DMS 273 treated with DMSO at 0.1 percent for 48 hours (cell line): ENCODE measurements at regions not wholly inside any gene's neighbourhood (a gene's known extent, or its start where the extent isn't known, plus 50 kb on each side); places are given as distances from the start of the nearest gene placed in this dataset.
"Not testable (repeated sequence)": the region's sequence is repeated elsewhere in the genome, so short reads cannot be mapped to it uniquely, and the experiment has no call there.

ENCODE experiments used
- DNase-seq: peaks from one replicate; lab custom pipeline; 2025; lab: John Stamatoyannopoulos, UW

- no peak for DNase-seq
Observed at GRCh38 chr1:60731321-60731720, 351.0 kb upstream of the NFIA start.

- DNase-seq = no peak
Observed at GRCh38 chr1:60727552-60727951, 354.8 kb upstream of the NFIA start.

- DNase-seq = no peak
Observed at GRCh38 chr1:60716472-60716871, 365.9 kb upstream of the NFIA start.

GRCh38 chr1:60715970-60716369 lies 366.4 kb upstream of the NFIA start:
- DNase-seq = no peak

GRCh38 chr1:60709426-60709825 lies 372.9 kb upstream of the NFIA start:
- DNase-seq = no peak

DNA sequence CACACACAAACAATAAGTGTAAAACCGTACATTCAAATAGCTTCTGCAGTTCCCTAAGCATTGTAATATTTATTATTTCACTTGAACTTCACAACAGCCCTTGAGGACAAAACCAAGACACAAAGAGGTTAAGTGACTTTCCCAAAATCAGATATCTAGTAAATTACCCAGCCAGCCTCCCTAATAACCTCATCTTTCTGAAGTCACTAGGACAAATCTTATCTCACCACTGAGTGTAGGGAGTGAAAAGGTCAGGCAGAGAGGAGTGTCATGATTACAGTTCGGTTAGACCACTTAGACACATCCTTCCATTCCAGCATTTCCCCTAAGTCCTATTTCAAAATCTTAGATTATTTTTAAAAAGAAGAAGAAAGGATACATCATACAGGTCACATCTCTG lies 377.3 kb upstream of the NFIA start:
- no peak for DNase-seq

DNA sequence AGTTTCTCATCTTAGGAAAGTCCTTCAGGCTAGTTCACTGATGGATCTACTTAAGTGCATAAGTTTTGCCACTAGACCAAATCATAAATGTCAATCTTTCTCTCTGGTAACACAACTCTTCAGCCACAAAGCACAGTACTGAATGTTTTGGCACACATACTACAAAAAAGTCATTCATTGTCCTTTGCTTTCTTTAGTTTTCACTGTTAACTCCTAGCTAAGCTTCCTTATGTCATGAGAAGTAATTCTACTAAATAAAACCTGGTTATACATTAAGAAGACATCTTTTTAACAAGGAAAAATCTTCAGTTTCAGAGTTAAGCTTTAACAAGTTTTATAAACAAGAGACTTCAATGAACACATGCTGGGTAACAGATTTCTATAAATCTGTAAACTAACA lies 379.2 kb upstream of the NFIA start:
- DNase-seq = no peak

DNA sequence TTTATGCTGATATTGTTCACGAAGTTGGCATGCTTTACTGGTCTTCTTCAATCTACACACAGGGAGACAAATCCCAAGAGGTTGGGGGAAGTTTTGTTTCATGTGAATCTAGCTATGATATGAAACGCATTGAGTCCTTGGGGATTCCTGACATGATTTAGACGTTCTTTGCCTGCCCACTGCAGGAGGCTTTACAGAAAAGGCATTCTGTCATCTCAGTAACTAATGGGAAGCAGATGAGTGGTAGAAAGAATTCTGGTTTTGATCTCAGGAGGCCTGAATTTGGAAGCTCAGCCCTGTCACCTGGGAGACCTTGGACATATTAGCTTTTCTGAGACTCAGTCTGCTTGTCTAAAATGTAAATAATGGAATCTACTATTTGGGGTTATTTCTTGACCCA lies 383.0 kb upstream of the NFIA start:
- DNase-seq = no peak

DNA sequence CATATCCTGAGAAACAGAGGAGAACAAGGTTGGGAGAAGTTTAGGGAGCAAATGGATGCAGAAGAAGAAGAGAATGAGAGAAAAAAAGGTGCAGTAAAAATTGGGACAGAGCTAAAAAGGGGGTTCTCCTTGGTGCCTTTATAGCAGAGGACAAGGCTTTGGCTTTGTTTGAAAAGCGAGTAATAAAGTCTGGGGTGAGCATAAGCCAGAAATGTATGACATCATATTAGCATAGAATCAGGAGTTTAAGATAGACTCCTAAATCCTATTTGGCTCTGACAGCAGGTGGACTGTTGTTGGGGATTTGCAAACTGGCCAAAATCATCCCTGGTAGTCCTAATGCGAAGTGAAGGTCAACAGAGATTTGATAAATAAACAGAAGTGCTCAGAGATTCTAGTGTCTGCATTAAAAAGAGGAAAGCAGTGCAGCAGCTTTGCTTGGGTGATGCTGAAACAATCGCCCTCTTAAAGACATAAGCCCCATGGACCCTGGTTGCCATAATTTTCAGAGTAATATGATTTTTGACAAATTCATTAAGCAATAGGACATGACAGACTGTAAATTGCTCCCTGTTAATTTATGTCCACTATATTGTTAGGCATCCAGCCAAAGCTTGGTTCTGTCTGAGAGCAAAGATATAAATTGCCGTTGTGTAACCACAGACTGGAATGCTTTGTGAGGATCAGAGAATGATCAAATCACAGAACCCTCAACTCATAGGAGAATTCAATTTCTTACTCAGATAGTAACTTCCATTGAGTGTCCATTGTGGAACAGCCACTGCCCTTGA lies 385.0 kb upstream of the NFIA start:
- DNase-seq = no peak

DNA sequence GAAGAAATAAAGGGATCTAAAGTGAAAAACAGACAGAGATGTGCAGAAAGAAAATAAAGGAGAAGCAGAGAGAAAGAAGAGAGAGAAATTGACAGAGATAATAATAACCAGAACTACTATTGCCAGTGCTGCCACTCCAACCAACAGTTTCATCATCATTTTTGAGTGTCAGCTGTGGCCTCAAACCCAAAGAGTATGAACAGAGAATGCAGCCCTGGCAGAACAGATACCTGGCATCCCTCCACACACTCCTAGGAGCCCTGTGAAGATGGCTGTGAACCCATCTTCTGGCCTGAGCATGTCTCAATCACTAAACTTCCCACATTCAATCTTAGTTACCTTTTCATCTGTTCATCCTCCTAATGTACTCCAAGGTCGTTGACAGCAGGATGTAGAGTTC lies 385.8 kb upstream of the NFIA start:
- no peak for DNase-seq

- no peak for DNase-seq
Observed at GRCh38 chr1:60695716-60696171, 386.6 kb upstream of the NFIA start.

- no peak for DNase-seq
Observed at GRCh38 chr1:60694980-60695379, 387.4 kb upstream of the NFIA start.

DNA sequence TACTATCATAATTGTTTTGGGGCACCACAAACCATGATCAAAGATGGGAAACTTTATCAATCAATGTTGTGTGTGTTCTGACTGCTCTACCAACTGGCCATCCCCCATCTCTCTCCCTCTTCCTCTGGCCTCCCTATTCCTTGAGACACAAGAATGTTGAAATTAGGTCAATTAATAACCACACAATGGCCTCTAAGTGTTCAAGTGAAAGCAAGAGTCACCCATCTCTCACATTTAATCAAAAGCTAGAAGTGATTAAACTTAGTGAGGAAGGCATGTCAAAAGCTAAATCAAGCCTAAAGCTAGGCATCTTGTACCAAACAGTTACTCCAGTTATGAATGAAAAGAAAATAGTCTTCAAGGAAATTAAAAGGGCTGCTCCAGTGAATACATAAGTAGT lies 390.3 kb upstream of the NFIA start:
- no peak for DNase-seq

- not testable (repeated sequence) for DNase-seq
Observed at GRCh38 chr1:60688221-60688620, 394.1 kb upstream of the NFIA start.

- DNase-seq = no peak
Observed at GRCh38 chr1:60681095-60681860, 401.1 kb upstream of the NFIA start.

DNA sequence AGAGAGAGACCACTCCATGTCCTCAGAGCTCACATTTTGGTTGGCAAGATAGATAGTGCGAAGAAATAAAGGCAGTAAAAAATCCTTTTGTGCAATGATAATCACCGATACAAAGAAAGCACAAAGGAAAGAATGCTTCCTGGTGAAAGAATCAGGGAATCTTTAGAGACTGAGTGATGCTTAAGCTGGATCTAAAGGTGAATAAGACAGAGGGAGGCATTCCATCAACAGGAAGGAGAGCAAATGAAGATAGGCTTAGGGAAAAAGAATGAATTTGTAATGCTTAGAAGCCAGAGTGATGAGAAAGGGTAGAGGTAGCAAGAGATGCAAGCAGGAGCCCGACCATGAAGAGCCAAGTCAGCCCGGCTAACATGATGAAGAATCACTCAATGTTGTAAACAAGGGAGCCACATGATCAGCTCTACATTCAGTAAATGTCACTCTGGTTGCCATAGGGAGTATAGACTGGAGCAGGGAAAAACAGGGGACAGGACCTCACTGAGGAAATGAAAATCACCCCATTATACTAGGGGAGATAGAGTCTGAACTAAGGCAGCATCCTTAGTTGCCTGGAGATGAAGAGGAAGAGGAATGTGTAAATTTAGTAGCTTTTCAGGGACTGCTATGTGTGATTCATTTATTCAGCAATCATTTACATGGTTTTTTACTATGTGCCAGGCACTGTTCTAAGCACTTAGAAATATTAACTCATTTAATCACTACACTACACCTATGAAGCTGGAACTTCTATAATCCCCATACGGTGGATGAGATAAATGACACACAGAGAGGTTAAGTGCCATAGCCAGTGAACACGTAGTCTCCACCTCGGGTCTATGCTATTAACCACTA lies 402.6 kb upstream of the NFIA start:
- no peak for DNase-seq

GRCh38 chr1:60678802-60679201 lies 403.6 kb upstream of the NFIA start:
- DNase-seq = no peak

DNA sequence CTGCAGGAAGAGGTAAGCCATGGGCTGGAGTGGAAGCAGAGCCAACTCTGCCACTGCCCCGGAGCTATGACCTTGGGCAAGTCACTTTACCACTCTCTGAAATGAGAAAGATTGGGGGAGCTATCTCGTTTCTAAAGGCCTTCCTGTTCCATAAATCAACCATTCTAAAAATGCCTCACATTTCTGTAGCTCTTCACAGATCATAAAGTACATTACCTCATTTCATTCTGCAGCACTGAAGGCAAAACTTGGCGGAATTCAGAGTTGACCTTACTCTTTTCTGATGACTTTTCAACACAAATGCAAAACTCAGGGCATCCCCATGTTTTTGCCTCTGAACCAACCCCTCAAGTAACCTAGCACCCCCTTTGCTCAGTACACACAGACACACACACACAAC lies 404.0 kb upstream of the NFIA start:
- DNase-seq = no peak

DNA sequence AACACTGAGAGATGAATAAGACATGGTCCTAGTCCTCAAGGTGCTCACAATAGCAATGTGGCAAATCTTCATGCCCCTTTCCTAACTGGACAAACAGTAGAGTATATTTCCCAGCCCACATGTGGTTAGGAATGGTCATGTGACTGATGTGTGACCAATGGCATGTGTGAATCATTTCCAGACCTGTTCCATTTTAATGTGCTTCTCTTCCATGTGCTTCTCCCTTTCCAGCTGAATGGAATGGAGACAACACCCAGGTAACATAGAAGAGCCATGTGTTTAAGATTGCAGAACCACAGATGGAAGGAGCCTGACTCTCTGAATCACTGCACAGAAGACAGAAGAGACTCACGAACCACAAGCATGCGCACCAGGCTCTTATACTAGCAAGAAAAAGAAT lies 409.9 kb upstream of the NFIA start:
- DNase-seq = no peak

DNA sequence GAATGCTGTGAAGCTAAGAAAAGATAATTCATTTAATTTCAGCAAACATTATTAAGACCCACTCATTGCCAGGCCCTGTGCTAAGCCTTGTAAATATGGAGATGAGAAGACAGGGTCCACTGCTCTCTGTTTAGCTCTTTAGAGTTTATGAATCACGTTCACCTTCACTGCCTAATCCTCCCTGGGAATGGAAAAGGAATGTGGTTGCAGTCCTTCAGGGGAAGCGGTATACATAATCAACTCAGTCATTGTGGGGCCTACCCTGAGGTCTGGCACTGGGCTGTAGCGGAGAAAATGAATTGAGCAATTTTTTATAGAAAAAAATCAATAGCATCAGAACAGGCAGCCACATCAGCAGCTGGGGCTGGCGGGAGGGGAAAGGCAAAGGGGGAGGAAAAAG lies 412.1 kb upstream of the NFIA start:
- no peak for DNase-seq

- no peak for DNase-seq
Observed at GRCh38 chr1:60668585-60668984, 413.8 kb upstream of the NFIA start.

DNA sequence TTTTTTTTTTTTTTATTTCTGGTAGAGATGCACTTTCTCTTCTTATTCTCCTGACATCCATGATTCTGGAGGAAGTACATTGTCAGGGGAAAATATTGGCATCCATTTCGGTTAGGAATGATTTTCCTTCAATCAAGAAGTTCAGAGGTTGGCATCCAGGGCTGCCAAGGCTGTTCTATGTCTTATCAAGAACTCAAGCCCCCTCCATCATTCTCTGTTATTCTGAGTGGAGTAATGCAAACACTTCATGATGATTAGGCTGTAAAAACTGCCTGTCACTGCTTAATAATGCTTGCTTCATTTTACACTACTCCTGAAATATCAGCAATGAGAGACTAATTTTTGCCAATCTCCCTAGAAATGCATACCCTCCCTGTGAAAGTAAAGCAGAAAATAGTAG lies 417.1 kb upstream of the NFIA start:
- DNase-seq = no peak
